Activated T-cell treated with anti-CD3 and anti-CD28 coated beads, Interleukin-2, amount 50 U/mL, for 4 hours (primary cell): ENCODE measurements at regions not wholly inside any gene's neighbourhood (a gene's known extent, or its start where the extent isn't known, plus 50 kb on each side); places are given as distances from the start of the nearest gene placed in this dataset.
"Not testable (repeated sequence)": the region's sequence is repeated elsewhere in the genome, so short reads cannot be mapped to it uniquely, and the experiment has no call there.

Experiments used
- ATAC-seq, 2 donors: fragments of 200-7000 bp; cut with Tn5 transposase; one replicate each; pipeline ENCODE4 v1.10.0; 2021
- DNase-seq: peaks from one replicate; pipeline ENCODE4 v3.0.0-alpha.2; 2020
- H3K27me3 Mint-ChIP-seq: one replicate; pipeline ENCODE4 v1.8.0; 2021; ENCODE audit warnings: low read depth, mixed read lengths
- H3K36me3 Mint-ChIP-seq: one replicate; pipeline ENCODE4 v1.8.0; 2022; ENCODE audit warnings: mixed read lengths; ENCODE audit not compliant: insufficient read depth
- H3K4me1 Mint-ChIP-seq: one replicate; pipeline ENCODE4 v1.8.0; 2021; ENCODE audit warnings: low read depth, mixed read lengths
- H3K4me3 Mint-ChIP-seq: one replicate; pipeline ENCODE4 v1.8.0; 2021; ENCODE audit warnings: mild to moderate bottlenecking, moderate library complexity, mixed read lengths
- H3K9me3 Mint-ChIP-seq: one replicate; pipeline ENCODE4 v1.8.0; 2021; ENCODE audit warnings: mixed read lengths

GRCh38 chr4:164648151-164648848, 105.6 kb upstream of the SMIM31 start:
- no peaks in the 10 kb centered on the region for H3K27me3 Mint-ChIP-seq
- H3K4me1 Mint-ChIP-seq = no peaks in the 10 kb centered on the region
- DNase-seq (no peak), ATAC-seq (no peak)
- no peaks in the 10 kb centered on the region for H3K36me3 Mint-ChIP-seq
- H3K9me3 Mint-ChIP-seq = no peaks in the 10 kb centered on the region
- no peak overlapping the region for H3K4me3 Mint-ChIP-seq

- Mint-ChIP-seq H3K27me3 (no peaks in the 10 kb centered on the region), H3K4me1 (no peaks in the 10 kb centered on the region), H3K36me3 (no peaks in the 10 kb centered on the region), H3K4me3 (no peak overlapping the region), H3K9me3 (no peaks in the 10 kb centered on the region)
- ATAC-seq (no peak), DNase-seq (no peak)
These were observed 105.1 kb upstream of the SMIM31 start for GRCh38 chr4:164648849-164649212.

- Mint-ChIP-seq H3K4me3 (no peak overlapping the region), H3K9me3 (peaks cover 14% of the 10 kb centered on the region), H3K27me3 (no peaks in the 10 kb centered on the region), H3K4me1 (no peaks in the 10 kb centered on the region), H3K36me3 (no peaks in the 10 kb centered on the region)
- ATAC-seq (no peak), DNase-seq (no peak)
These were observed 94.2 kb upstream of the SMIM31 start for GRCh38 chr4:164659765-164660164.

- not testable (repeated sequence) for H3K27me3 Mint-ChIP-seq, H3K36me3 Mint-ChIP-seq, H3K4me1 Mint-ChIP-seq, H3K9me3 Mint-ChIP-seq, DNase-seq, ATAC-seq, H3K4me3 Mint-ChIP-seq
These were observed 77.8 kb upstream of the SMIM31 start for GRCh38 chr4:164676152-164676551.

- peaks cover 4% of the 10 kb centered on the region for H3K27me3 Mint-ChIP-seq
- no peak for ATAC-seq
- DNase-seq = no peak
- H3K36me3 Mint-ChIP-seq = no peaks in the 10 kb centered on the region
- no peaks in the 10 kb centered on the region for H3K9me3 Mint-ChIP-seq
- H3K4me3 Mint-ChIP-seq = no peak overlapping the region
- H3K4me1 Mint-ChIP-seq = no peaks in the 10 kb centered on the region
These were observed 70.9 kb upstream of the SMIM31 start for GRCh38 chr4:164683040-164683439.

GRCh38 chr4:164695650-164696049, 58.3 kb upstream of the SMIM31 start:
- Mint-ChIP-seq H3K27me3 (peaks cover 7% of the 10 kb centered on the region), H3K4me3 (no peak overlapping the region), H3K36me3 (no peaks in the 10 kb centered on the region), H3K9me3 (no peaks in the 10 kb centered on the region), H3K4me1 (no peaks in the 10 kb centered on the region)
- ATAC-seq (no peak), DNase-seq (no peak)

GRCh38 chr4:164700471-164700870, 53.5 kb upstream of the SMIM31 start:
- no peak for DNase-seq
- H3K4me3 Mint-ChIP-seq = no peak overlapping the region
- no peaks in the 10 kb centered on the region for H3K9me3 Mint-ChIP-seq
- H3K4me1 Mint-ChIP-seq = no peaks in the 10 kb centered on the region
- H3K36me3 Mint-ChIP-seq = no peaks in the 10 kb centered on the region
- ATAC-seq = no peak
- H3K27me3 Mint-ChIP-seq = peaks cover 9% of the 10 kb centered on the region

GRCh38 chr4:164701665-164702064, 52.3 kb upstream of the SMIM31 start:
- ATAC-seq (no peak), DNase-seq (no peak)
- H3K4me3 Mint-ChIP-seq = no peak overlapping the region
- peaks cover 9% of the 10 kb centered on the region for H3K27me3 Mint-ChIP-seq
- no peaks in the 10 kb centered on the region for H3K9me3 Mint-ChIP-seq
- H3K36me3 Mint-ChIP-seq = no peaks in the 10 kb centered on the region
- no peaks in the 10 kb centered on the region for H3K4me1 Mint-ChIP-seq
